ENCODE measurements at regions not wholly inside any gene's neighbourhood (a gene's known extent, or its start where the extent isn't known, plus 50 kb on each side); places are given as distances from the start of the nearest gene placed in this dataset.

DNA sequence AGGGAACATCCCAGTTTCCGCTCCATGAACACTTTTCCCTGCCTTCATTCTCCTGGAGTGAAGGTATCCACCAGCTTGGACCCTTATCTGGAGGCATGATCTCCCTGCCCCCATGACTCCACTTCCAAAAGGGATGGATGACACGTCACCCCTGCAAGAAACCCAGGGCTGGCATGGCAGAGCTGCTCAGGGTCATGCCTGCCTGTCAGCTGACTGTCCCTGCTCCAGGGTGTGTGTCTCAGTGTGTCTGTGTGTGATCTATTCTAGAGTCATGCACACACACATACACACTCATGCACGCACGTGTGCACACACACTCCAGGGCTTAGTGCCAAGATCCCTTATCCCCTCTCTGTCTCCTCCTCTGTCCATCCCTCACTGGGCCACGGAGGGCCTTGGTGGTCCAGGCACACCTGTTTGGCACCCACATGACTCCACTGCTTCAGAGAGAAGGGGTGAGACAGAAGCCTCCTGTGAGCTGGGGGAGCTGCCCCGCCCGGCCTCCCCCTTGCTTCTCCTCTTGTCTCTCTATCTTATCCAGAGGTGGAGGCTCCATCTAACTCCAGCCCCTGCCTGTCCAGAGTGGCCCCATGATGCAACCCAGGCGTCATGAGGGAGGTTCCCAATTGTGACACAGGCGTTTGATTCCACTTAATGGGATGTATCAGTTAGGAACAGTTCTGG is 290.9 kb downstream of the CDC5L start:
- Histone ChIP-seq H3K9me3 (ENCODE audit: control insufficient read depth, insufficient read depth, low read depth, low read length) (no peaks in the 10 kb centered on the region), H3K36me3 (ENCODE audit: control insufficient read depth in 2 of 2, insufficient read depth in 1 of 2, low read length in 2 of 2) (no peaks in the 10 kb centered on the region), H3K4me3 (ENCODE audit: low read depth, low read length) (no peak overlapping the region), H3K27ac (ENCODE audit: extremely low read depth, low read depth, low read length) (no peak overlapping the region), H3K4me1 (ENCODE audit: control insufficient read depth, insufficient read depth, low read length) (no peaks in the 10 kb centered on the region)
- TF ChIP-seq ZNF16 (tag by site-specific recombination; IDR thresholded peaks at IDR 0.05; ENCODE audit: low read depth), result no peak
- TF ChIP-seq ZIC2 (tag by site-specific recombination; IDR thresholded peaks at IDR 0.05), result no peak
- POLR2A ChIA-PET, result no interaction called here
- CTCF ChIA-PET, result interaction anchor here (0.6 kb wide), 1 partner anchor 1244 kb away, joined by 3 read pairs; no protein-coding TSS in a partner anchor

DNA sequence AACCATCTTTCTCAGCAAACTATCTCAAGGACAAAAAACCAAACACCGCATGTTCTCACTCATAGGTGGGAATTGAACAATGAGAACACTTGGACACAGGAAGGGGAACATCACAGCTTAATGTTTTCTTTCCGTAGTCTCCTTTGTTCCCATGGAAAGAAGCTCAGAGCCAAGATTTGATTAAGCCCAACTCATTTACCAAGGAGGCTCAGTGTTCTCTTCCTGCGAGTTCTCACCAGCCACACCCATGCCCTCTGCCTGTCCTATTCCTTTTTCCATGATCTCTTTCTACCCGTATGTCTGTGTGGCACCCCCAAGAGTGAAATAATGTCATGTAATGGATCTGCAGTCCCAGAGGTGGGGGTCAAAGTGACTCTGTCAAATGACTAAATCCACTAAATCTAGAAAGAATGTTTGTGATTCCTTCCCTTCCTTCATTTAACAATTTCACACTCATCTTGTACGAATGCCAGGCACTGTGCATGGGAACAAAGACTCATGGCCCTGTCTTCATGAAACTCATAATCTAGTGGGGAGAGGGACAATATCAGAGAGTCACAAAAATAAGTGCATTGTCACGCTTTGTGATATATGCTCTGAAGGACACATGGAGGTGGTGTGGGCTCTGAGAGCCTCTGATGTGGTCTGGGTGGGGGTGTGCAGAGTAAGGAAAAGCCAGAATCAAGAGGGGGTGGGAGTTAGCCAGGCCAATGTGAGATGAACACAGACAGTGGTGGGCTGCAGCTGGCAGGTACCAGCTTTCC is 292.1 kb downstream of the CDC5L start:
- no peaks in the 10 kb centered on the region for H3K4me1 ChIP-seq (ENCODE audit: control insufficient read depth, insufficient read depth, low read length)
- H3K4me3 ChIP-seq (ENCODE audit: low read depth, low read length), result no peak overlapping the region
- CTCF ChIA-PET, result interaction anchor here (0.7 to 1.2 kb wide), 2 partner anchors 17 to 37 kb away, joined by 3 read pairs; no protein-coding TSS in a partner anchor
- no peaks in the 10 kb centered on the region for H3K36me3 ChIP-seq (ENCODE audit: control insufficient read depth in 2 of 2, insufficient read depth in 1 of 2, low read length in 2 of 2)
- no peak overlapping the region for H3K27ac ChIP-seq (ENCODE audit: extremely low read depth, low read depth, low read length)
- no peaks in the 10 kb centered on the region for H3K9me3 ChIP-seq (ENCODE audit: control insufficient read depth, insufficient read depth, low read depth, low read length)
- POLR2A ChIA-PET, result no interaction called here
- TF ChIP-seq ZFHX2 (tag by site-specific recombination; conservative IDR thresholded peaks at IDR 0.05) (peak; percentile 87), ZNF544 (tag by site-specific recombination; IDR thresholded peaks at IDR 0.05) (no peak), EGR2 (tag by site-specific recombination; IDR thresholded peaks at IDR 0.05; ENCODE audit: low read depth) (peak; percentile 95)

DNA sequence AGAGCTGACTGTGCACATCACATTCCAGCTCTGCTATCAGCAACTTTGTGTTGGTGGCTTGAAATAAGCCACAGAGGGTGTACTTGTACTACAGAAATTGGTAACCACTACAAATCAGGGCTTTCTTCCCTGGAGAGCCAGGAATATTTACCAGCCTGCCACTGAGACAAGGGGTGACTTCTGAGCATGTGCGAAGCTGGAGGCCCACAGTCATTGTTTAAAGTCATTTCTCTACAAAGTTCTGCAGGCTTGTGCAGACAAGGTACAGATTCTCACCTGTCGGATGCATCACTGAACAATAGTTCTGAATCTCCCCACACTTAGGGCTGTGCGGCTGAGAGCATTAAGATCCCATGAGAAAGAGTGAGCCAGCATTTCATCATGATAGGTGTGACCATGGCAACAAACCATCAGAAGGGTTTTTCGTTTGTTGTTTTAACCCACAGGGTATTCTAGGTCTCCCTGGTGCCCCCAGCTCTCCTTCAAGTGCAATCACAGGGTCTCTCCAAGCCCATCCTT is 292.8 kb downstream of the CDC5L start:
- no peaks in the 10 kb centered on the region for H3K36me3 ChIP-seq (ENCODE audit: control insufficient read depth in 2 of 2, insufficient read depth in 1 of 2, low read length in 2 of 2)
- no peak for TF ChIP-seq WT1 (tag by site-specific recombination; IDR thresholded peaks at IDR 0.05)
- TF ChIP-seq ZSCAN30 (tag by site-specific recombination; IDR thresholded peaks at IDR 0.05), result no peak
- TF ChIP-seq SCRT1 (tag by site-specific recombination; IDR thresholded peaks at IDR 0.05; ENCODE audit: borderline replicate concordance), result no peak
- no peak for TF ChIP-seq BCL11A (tag by site-specific recombination; IDR thresholded peaks at IDR 0.05; ENCODE audit: low read depth)
- no peak for TF ChIP-seq ZFP3 (tag by site-specific recombination; IDR thresholded peaks at IDR 0.05; ENCODE audit: low read depth)
- TF ChIP-seq ZNF670 (tag by site-specific recombination; IDR thresholded peaks at IDR 0.05; ENCODE audit: low read depth), result no peak
- TF ChIP-seq ZNF621 (tag by site-specific recombination; IDR thresholded peaks at IDR 0.05), result no peak
- TF ChIP-seq YY2 (tag by site-specific recombination; IDR thresholded peaks at IDR 0.05), result no peak
- TF ChIP-seq ZNF747 (tag by site-specific recombination; IDR thresholded peaks at IDR 0.05), result no peak
- no peak for TF ChIP-seq ZNF423 (tag by site-specific recombination; IDR thresholded peaks at IDR 0.05)
- TF ChIP-seq, protein P1, sequence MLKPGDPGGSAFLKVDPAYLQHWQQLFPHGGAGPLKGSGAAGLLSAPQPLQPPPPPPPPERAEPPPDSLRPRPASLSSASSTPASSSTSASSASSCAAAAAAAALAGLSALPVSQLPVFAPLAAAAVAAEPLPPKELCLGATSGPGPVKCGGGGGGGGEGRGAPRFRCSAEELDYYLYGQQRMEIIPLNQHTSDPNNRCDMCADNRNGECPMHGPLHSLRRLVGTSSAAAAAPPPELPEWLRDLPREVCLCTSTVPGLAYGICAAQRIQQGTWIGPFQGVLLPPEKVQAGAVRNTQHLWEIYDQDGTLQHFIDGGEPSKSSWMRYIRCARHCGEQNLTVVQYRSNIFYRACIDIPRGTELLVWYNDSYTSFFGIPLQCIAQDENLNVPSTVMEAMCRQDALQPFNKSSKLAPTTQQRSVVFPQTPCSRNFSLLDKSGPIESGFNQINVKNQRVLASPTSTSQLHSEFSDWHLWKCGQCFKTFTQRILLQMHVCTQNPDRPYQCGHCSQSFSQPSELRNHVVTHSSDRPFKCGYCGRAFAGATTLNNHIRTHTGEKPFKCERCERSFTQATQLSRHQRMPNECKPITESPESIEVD (tag by site-specific recombination; IDR thresholded peaks at IDR 0.05), result no peak
- TF ChIP-seq, protein P2, sequence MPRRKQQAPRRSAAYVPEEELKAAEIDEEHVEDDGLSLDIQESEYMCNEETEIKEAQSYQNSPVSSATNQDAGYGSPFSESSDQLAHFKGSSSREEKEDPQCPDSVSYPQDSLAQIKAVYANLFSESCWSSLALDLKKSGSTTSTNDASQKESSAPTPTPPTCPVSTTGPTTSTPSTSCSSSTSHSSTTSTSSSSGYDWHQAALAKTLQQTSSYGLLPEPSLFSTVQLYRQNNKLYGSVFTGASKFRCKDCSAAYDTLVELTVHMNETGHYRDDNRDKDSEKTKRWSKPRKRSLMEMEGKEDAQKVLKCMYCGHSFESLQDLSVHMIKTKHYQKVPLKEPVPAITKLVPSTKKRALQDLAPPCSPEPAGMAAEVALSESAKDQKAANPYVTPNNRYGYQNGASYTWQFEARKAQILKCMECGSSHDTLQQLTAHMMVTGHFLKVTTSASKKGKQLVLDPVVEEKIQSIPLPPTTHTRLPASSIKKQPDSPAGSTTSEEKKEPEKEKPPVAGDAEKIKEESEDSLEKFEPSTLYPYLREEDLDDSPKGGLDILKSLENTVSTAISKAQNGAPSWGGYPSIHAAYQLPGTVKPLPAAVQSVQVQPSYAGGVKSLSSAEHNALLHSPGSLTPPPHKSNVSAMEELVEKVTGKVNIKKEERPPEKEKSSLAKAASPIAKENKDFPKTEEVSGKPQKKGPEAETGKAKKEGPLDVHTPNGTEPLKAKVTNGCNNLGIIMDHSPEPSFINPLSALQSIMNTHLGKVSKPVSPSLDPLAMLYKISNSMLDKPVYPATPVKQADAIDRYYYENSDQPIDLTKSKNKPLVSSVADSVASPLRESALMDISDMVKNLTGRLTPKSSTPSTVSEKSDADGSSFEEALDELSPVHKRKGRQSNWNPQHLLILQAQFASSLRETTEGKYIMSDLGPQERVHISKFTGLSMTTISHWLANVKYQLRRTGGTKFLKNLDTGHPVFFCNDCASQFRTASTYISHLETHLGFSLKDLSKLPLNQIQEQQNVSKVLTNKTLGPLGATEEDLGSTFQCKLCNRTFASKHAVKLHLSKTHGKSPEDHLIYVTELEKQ (tag by site-specific recombination; IDR thresholded peaks at IDR 0.05; ENCODE audit: borderline replicate concordance), result no peak
- ChIA-PET POLR2A (no interaction called here), CTCF (interaction anchor here (0.7 to 1.2 kb wide), 2 partner anchors 8 to 17 kb away, joined by 3 read pairs; no protein-coding TSS in a partner anchor)
- H3K9me3 ChIP-seq (ENCODE audit: control insufficient read depth, insufficient read depth, low read depth, low read length), result no peaks in the 10 kb centered on the region
- no peak overlapping the region for H3K27ac ChIP-seq (ENCODE audit: extremely low read depth, low read depth, low read length)
- H3K4me3 ChIP-seq (ENCODE audit: low read depth, low read length), result no peak overlapping the region
- no peaks in the 10 kb centered on the region for H3K4me1 ChIP-seq (ENCODE audit: control insufficient read depth, insufficient read depth, low read length)
